RWPE2 (cell line): ENCODE measurements at regions not wholly inside any gene's neighbourhood (a gene's known extent, or its start where the extent isn't known, plus 50 kb on each side); places are given as distances from the start of the nearest gene placed in this dataset.

Source experiments
- ATAC-seq: fragments of 200-7000 bp; cut with Tn5 transposase; 3 replicates; pipeline ENCODE4 v1.9.1; 2021; ENCODE audit warnings: low read depth
- DNase-seq: peaks from one replicate; pipeline ENCODE4 v3.0.0-alpha.2; 2020; ENCODE audit warnings: low spot score
- H3K27ac ChIP-seq: fragments of 450-650 bp; 2 replicates; pipeline ENCODE4 v1.5.1; 2017; ENCODE audit warnings: mild to moderate bottlenecking; ENCODE audit not compliant: poor library complexity, severe bottlenecking
- H3K27me3 ChIP-seq: fragments of 250-450 bp; sonication (Bioruptor Pico); 2 replicates; pipeline ENCODE4 v1.5.1; 2021; ENCODE audit warnings: mild to moderate bottlenecking, moderate library complexity; ENCODE audit not compliant: insufficient read depth, poor library complexity, severe bottlenecking
- H3K36me3 ChIP-seq: fragments of 250-450 bp; sonication (Bioruptor Pico); 2 replicates; pipeline ENCODE4 v1.5.1; 2020; ENCODE audit warnings: low read depth, mild to moderate bottlenecking, moderate library complexity
- H3K4me1 ChIP-seq: fragments of 250-450 bp; sonication (Bioruptor Pico); 2 replicates; pipeline ENCODE4 v1.5.1; 2021; ENCODE audit warnings: mild to moderate bottlenecking, moderate library complexity; ENCODE audit not compliant: insufficient read depth, poor library complexity, severe bottlenecking
- H3K4me3 ChIP-seq: fragments of 250-450 bp; sonication (Bioruptor Pico); 2 replicates; pipeline ENCODE4 v1.5.1; 2021; ENCODE audit warnings: mild to moderate bottlenecking, moderate library complexity; ENCODE audit not compliant: severe bottlenecking
- H3K9me3 ChIP-seq: fragments of 250-450 bp; sonication (Bioruptor Pico); 2 replicates; pipeline ENCODE4 v1.5.1; 2021; ENCODE audit warnings: mild to moderate bottlenecking, moderate library complexity; ENCODE audit not compliant: severe bottlenecking
- CTCF ChIP-seq: fragments of 450-650 bp; IDR thresholded peaks from one replicate; pipeline ENCODE4 v1.5.1; 2017; ENCODE audit warnings: mild to moderate bottlenecking, moderate library complexity; ENCODE audit not compliant: poor library complexity, severe bottlenecking

- no peak overlapping the region for H3K4me3 ChIP-seq
- H3K27me3 ChIP-seq = no peaks in the 10 kb centered on the region
- H3K27ac ChIP-seq = no peak overlapping the region
- H3K9me3 ChIP-seq = no peaks in the 10 kb centered on the region
- ATAC-seq (peak; percentile 50; the same call in 2 of the 3 replicates), DNase-seq (no peak)
- H3K36me3 ChIP-seq = no peaks in the 10 kb centered on the region
- peak; percentile 25 for TF ChIP-seq CTCF
- H3K4me1 ChIP-seq = no peaks in the 10 kb centered on the region
Observed at GRCh38 chr1:80656014-80656636, 1144.6 kb upstream of the ADGRL2 start.

GRCh38 chr1:80646053-80646452 is 1154.7 kb upstream of the ADGRL2 start:
- Histone ChIP-seq H3K9me3 (no peaks in the 10 kb centered on the region), H3K36me3 (no peaks in the 10 kb centered on the region), H3K27ac (no peak overlapping the region), H3K27me3 (no peaks in the 10 kb centered on the region), H3K4me3 (no peak overlapping the region), H3K4me1 (no peaks in the 10 kb centered on the region)
- DNase-seq = no peak
- no peak for ATAC-seq
- TF ChIP-seq CTCF = no peak

GRCh38 chr1:80645621-80646020 is 1155.1 kb upstream of the ADGRL2 start:
- no peaks in the 10 kb centered on the region for H3K9me3 ChIP-seq
- no peak overlapping the region for H3K27ac ChIP-seq
- no peak overlapping the region for H3K4me3 ChIP-seq
- no peak for DNase-seq
- no peaks in the 10 kb centered on the region for H3K27me3 ChIP-seq
- TF ChIP-seq CTCF = no peak
- no peak for ATAC-seq
- H3K36me3 ChIP-seq = no peaks in the 10 kb centered on the region
- H3K4me1 ChIP-seq = no peaks in the 10 kb centered on the region

GRCh38 chr1:80640978-80641377 is 1159.8 kb upstream of the ADGRL2 start:
- DNase-seq (no peak), ATAC-seq (no peak)
- Histone ChIP-seq H3K9me3 (no peaks in the 10 kb centered on the region), H3K4me1 (no peaks in the 10 kb centered on the region), H3K36me3 (no peaks in the 10 kb centered on the region), H3K27ac (no peak overlapping the region), H3K27me3 (no peaks in the 10 kb centered on the region), H3K4me3 (no peak overlapping the region)
- TF ChIP-seq CTCF = no peak

- H3K36me3 ChIP-seq = no peaks in the 10 kb centered on the region
- H3K27me3 ChIP-seq = no peaks in the 10 kb centered on the region
- ATAC-seq = no peak
- H3K9me3 ChIP-seq = no peaks in the 10 kb centered on the region
- no peak for DNase-seq
- no peak for TF ChIP-seq CTCF
- no peaks in the 10 kb centered on the region for H3K4me1 ChIP-seq
- no peak overlapping the region for H3K27ac ChIP-seq
- no peak overlapping the region for H3K4me3 ChIP-seq
Observed at GRCh38 chr1:80639777-80640533, 1160.8 kb upstream of the ADGRL2 start.
